ENCODE measurements at regions not wholly inside any gene's neighbourhood (a gene's known extent, or its start where the extent isn't known, plus 50 kb on each side); places are given as distances from the start of the nearest gene placed in this dataset.

- no peak for DNase-seq (ENCODE audit: low read depth)
Measured at GRCh38 chr6:168773788-168774187, 332.8 kb downstream of the SMOC2 start.

- no peak for DNase-seq (ENCODE audit: low read depth)
Measured at GRCh38 chr6:168765752-168766151, 324.8 kb downstream of the SMOC2 start.

DNA sequence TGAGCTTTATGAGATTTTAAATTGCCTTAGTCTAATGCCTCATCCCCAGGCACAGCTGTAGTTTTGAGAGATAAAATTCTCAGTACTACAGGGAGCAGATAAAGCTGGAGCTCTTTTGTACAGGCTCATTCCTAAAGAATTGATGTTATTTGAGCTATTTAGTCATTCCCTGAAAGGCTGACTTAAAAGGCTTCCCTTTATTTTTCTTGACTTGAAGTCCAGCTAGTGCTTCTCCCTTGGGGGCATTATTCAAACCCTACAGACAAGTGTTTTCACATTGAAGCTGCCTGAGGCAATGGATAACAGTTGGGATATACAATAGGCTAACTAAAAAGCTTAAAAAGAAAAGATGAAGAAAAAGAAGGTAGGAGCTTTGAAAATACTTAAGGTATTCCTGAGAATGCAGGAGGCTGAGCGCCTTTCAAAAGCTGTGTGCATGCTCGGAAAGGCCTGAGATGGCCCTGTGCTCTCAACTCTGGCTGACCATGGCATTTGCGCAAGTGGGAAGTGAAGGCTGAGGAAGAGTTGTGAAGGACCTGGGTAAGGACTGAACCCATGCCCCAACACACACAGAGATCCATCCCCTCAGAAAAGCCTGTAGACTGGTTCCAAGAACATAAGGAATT is 315.1 kb downstream of the SMOC2 start:
- DNase-seq (ENCODE audit: low read depth), result no peak

DNA sequence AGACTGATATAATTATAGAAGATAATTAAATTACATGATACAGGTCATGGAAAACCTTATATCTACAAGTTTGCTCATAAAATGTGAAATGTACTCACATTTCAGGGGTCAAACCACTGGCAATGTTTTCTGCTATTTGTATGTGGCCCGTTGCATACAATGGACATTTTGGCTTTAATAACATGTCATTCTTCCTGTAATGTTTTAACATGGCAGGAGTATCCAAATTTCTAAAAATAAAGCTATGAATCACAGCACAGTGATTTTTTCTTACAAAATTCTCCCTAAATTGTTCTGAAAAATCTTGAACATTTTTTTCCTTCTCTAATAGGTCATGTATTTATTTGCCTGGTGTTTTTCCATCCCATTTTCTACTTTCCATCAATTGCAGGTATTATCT is 305.7 kb downstream of the SMOC2 start:
- no peak for DNase-seq (ENCODE audit: low read depth)

GRCh38 chr6:168746013-168746412 is 305.0 kb downstream of the SMOC2 start:
- no peak for DNase-seq (ENCODE audit: low read depth)

- no peak for DNase-seq (ENCODE audit: low read depth)
Measured at GRCh38 chr6:168744861-168745260, 303.9 kb downstream of the SMOC2 start.

DNA sequence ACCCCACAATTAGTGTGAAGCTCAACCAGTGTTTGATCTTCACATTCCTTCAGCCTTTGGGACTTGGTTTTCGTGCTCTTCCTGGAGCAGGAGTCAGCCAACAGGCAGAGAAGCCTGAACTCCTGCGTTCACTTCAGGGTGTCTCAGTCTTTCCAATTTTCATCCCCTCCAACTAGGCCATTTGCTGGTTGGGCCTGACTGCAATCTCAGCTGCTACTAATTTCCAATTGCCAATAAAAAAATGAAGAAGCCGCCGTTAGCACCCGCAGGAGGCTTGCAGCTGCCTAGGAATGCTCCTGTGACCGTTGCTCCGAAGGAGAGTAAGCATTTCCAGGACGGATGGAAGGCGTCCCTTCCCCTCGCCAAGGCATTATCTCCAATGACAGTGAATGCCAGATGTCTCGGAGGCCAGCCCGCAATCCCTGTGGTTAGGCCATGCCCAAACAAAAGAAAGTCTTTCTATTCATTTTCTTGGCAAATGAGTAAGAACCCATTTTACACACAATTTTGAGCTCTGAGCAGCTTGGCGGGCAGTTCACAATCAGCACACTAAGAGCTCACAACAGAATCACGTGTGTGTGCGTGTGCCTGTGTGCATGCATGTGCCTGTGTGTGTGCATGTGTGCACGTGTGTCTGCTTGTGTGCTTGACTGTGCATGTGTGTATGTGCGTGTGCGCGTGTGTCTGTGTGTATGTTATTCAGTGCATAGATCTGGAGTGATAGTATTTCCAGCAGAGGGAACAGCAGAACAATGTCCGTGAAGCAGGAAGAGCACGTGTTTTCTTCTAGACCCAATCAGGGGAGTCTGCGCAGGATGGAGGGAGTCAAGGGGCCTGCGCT is 301.2 kb downstream of the SMOC2 start:
- no peak for DNase-seq (ENCODE audit: low read depth)

DNA sequence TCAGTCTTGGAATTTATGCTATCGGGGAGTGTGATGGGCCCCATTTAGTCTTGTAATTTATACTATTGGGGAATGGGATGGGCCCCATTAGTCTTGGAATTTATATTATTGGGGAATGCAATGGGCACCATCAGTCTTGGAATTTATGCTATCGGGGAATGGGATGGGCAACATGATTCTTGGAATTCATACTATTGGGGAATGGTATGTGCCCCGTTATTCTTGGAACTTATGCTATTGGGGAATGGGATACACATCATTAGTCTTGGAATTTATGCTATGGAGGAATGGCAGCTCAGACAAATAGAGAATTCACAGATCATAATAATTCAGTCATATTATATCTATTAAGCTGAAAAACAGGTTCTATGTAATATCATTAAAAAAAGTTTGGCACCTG is 300.3 kb downstream of the SMOC2 start:
- no peak for DNase-seq (ENCODE audit: low read depth)

- DNase-seq (ENCODE audit: low read depth), result no peak
Measured at GRCh38 chr6:168739381-168739780, 298.4 kb downstream of the SMOC2 start.

DNA sequence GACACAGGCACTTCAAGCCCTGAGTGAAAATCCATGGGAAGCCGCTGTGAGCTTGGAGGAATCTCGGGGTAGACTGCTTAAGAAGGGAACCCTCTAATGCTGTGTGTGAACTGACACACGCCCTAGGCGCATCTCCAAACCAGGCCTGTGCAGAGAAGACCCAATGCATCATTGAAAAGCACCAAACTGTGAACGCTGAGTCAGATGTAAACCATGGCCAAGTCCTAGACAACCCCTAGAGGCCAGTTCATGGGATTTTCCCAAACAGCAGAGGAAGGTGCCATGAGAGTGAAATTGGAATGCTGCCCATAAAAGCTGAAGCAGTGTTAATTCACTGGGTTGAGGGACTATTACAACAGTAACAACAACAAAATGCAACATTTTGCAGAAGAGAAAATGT is 296.5 kb downstream of the SMOC2 start:
- no peak for DNase-seq (ENCODE audit: low read depth)

DNA sequence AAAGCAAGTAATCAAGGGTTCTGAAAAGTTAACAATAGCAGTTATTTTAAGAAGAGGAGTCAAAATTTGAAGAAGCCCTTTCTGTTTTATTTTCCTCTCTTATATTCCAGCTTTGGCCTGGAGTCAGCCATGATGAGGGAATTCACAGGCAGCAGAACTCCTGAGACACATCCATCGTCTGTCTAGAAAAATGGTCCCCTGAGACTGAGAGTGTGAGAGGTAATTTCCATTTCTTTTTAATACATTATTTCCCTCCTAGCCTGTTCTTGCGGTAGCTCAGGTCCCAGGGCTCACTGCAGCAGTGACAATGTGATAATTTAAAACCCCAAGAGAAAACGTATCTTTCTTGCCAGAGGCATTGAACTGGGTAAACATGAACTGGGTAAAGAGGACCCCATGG is 296.0 kb downstream of the SMOC2 start:
- no peak for DNase-seq (ENCODE audit: low read depth)

GRCh38 chr6:168736039-168736438 is 295.1 kb downstream of the SMOC2 start:
- DNase-seq (ENCODE audit: low read depth), result no peak

DNA sequence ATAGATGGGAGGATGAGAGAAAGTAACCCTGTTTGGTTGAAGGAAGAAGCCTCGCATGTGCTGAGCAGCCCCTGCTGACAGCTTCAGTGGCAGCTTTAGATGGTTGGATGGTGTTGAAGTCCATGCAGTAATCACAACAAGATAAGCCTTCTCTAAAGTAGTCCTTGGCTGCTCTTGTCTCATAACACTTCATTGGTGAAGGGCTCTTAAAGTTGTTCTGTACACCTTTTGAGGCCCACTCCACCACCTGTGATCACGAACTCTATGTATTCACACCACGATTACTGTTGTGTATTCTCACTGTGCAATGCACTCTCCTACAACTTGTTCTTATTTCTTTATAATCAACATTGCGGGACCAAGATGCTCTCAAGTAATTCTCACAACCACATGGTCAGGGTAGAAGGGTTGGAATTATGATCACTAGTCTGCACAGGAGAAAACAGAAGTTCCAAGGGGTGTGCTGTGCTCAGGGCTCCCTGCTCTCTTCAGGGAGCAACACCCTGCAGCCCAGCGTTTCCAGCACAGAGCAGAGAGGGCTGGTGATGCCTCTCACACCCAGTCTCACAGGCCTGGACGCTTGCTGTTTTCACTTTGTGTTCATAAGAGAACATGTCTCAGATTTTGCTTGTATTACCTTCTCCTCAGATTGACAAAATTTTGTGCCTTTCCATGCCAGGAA is 294.4 kb downstream of the SMOC2 start:
- no peak for DNase-seq (ENCODE audit: low read depth)

- no peak for DNase-seq (ENCODE audit: low read depth)
Measured at GRCh38 chr6:168734523-168734922, 293.5 kb downstream of the SMOC2 start.

- DNase-seq (ENCODE audit: low read depth), result no peak
Measured at GRCh38 chr6:168732676-168733075, 291.7 kb downstream of the SMOC2 start.

- DNase-seq (ENCODE audit: low read depth), result no peak
Measured at GRCh38 chr6:168730931-168731716, 290.1 kb downstream of the SMOC2 start.

DNA sequence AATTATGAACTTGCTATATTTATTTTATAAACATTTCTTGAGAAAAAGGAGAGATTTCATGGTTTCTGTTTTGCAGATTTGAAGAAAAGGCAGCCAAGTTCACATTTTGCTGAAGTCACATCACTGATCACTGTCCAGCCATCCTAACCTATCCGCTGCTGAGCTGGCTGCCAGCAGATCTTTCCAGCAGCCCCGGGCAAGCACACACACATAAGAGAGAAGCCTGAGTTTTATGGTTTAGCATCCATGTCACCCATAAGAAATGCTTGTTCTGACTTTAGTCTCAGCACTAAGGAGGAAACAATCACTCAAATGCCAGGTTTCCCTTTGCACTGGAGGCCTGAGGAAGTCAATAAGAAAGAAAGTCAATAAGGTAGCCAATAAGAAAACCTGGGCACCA is 287.1 kb downstream of the SMOC2 start:
- DNase-seq (ENCODE audit: low read depth), result no peak

GRCh38 chr6:168726312-168726856 is 285.4 kb downstream of the SMOC2 start:
- DNase-seq (ENCODE audit: low read depth), result no peak

DNA sequence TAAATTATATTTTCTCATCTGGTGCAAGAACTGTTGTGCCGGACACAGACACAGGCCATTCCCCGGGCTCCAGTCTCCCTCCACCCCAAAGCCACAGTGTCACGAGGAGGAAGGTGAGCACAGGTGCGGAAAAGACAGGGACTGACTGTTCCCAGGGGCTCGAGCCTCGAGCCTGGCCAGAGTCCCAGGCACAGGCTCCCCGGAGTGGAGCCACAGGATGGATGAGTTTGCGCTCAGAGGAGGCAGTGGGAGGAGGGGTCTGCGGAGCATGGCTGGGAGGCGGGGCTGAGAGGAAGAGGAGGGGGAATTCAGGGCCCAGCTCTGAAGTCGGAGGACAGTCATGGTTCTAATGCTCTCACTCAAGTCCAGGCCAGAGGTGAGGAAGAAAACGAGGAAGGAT is 284.8 kb downstream of the SMOC2 start:
- DNase-seq (ENCODE audit: low read depth), result no peak

DNA sequence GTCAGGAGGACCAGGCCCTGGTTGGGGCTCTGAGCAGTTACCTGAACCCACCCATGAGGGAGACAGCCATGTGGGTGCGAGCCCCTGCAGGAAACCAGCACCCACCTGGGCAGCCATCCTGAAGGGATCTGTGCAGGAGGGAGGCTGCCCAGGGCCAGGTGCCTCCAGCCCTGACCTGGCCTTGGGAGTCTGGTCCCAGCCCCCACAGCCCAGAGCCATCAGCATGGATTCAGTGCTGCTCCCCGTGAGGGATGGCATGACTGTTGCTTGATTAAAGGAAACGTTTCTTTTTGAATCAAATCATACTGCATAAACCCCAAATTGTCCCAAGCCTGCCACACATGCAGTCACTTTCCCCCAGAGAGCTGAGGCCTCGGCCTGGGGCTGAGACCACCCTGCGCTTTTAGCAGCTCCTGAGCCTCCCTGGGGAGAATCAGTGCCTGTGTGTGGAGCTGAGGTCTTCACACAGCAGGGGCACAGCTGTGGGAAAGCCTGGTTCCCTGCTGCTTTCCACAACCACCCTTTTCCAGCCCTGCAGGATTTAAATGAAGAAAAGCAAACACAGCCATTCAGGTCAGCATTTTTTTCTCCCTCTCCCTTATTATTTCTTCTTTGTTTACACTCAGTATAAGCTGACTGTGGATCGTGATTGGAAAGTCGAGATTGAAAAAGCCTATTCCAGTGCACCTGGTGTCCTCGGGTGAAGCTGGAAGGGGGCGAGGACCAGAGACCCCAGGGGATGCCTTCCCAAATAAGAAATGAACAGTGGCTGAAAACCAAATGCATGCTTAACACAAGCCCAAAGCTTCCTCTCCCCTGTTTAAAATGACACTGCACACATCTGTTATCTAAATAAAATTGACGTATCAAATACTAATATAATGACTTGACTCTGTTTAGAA is 283.9 kb downstream of the SMOC2 start:
- DNase-seq (ENCODE audit: low read depth), result no peak

- DNase-seq (ENCODE audit: low read depth), result no peak
Measured at GRCh38 chr6:168724033-168724432, 283.0 kb downstream of the SMOC2 start.
